NCI-H2227 (cell line): ENCODE measurements at regions not wholly inside any gene's neighbourhood (a gene's known extent, or its start where the extent isn't known, plus 50 kb on each side); places are given as distances from the start of the nearest gene placed in this dataset.
"Not testable (repeated sequence)": the region's sequence is repeated elsewhere in the genome, so short reads cannot be mapped to it uniquely, and the experiment has no call there.

Source experiments
- DNase-seq: peaks from one replicate; lab custom pipeline; 2025; ENCODE audit not compliant: unreplicated experiment; lab: John Stamatoyannopoulos, UW

GRCh38 chr10:124324856-124325632 lies 93.7 kb downstream of the OAT start:
- no peak for DNase-seq

GRCh38 chr10:124324451-124324850 lies 94.3 kb downstream of the OAT start:
- DNase-seq: no peak

GRCh38 chr10:124323806-124324205 lies 94.9 kb downstream of the OAT start:
- DNase-seq: no peak

GRCh38 chr10:124323111-124323725 lies 95.5 kb downstream of the OAT start:
- no peak for DNase-seq

GRCh38 chr10:124322191-124322980 lies 96.3 kb downstream of the OAT start:
- DNase-seq: no peak

- no peak for DNase-seq
Observed at GRCh38 chr10:124321433-124322089, 97.2 kb downstream of the OAT start.

GRCh38 chr10:124320778-124321432 lies 97.8 kb downstream of the OAT start:
- DNase-seq: no peak

- no peak for DNase-seq
Observed at GRCh38 chr10:124319926-124320391, 98.8 kb downstream of the OAT start.

GRCh38 chr10:124319520-124319919 lies 99.2 kb downstream of the OAT start:
- not testable (repeated sequence) for DNase-seq

- no peak for DNase-seq
Observed at GRCh38 chr10:124318811-124319210, 99.9 kb downstream of the OAT start.

GRCh38 chr10:124318076-124318475 lies 100.6 kb downstream of the OAT start:
- DNase-seq: no peak

GRCh38 chr10:124316326-124316725 lies 102.4 kb downstream of the OAT start:
- DNase-seq: no peak

GRCh38 chr10:124315591-124316270 lies 103.0 kb downstream of the OAT start:
- no peak for DNase-seq

- DNase-seq: no peak
Observed at GRCh38 chr10:124313374-124313773, 105.3 kb downstream of the OAT start.

GRCh38 chr10:124308811-124309210 lies 109.9 kb downstream of the OAT start:
- DNase-seq: no peak

GRCh38 chr10:124308056-124308645 lies 110.6 kb downstream of the OAT start:
- no peak for DNase-seq

- no peak for DNase-seq
Observed at GRCh38 chr10:124307591-124307990, 111.1 kb downstream of the OAT start.

GRCh38 chr10:124306922-124307371 lies 111.8 kb downstream of the OAT start:
- no peak for DNase-seq

- no peak for DNase-seq
Observed at GRCh38 chr10:124306520-124306919, 112.2 kb downstream of the OAT start.

GRCh38 chr10:124305984-124306383 lies 112.7 kb downstream of the OAT start:
- no peak for DNase-seq
